ENCODE measurements at regions not wholly inside any gene's neighbourhood (a gene's known extent, or its start where the extent isn't known, plus 50 kb on each side); places are given as distances from the start of the nearest gene placed in this dataset.
"Not testable (repeated sequence)": the region's sequence is repeated elsewhere in the genome, so short reads cannot be mapped to it uniquely, and the experiment has no call there.

GRCh38 chr20:6347916-6348315 lies 225.1 kb upstream of the FERMT1 start:
- H3K4me3 ChIP-seq (ENCODE audit: low read depth, low read length): no peak overlapping the region
- no peak for TF ChIP-seq CTCF (IDR thresholded peaks at IDR 0.05; ENCODE audit: low read depth, low read length)
- no peak for DNase-seq (ENCODE audit: low read depth, low spot score)
- in situ Hi-C loops (cut with HindIII; ENCODE audit: low sequenced_read_pairs): no loop called here

GRCh38 chr20:6341491-6341890 lies 218.7 kb upstream of the FERMT1 start:
- in situ Hi-C loops (cut with HindIII; ENCODE audit: low sequenced_read_pairs): no loop called here

GRCh38 chr20:6339176-6339575 lies 216.3 kb upstream of the FERMT1 start:
- in situ Hi-C loops (cut with HindIII; ENCODE audit: low sequenced_read_pairs): no loop called here
- DNase-seq (ENCODE audit: low read depth, low spot score): no peak
- H3K4me3 ChIP-seq (ENCODE audit: low read depth, low read length): no peak overlapping the region
- TF ChIP-seq CTCF (IDR thresholded peaks at IDR 0.05; ENCODE audit: low read depth, low read length): no peak

More at GRCh38 chr20:6341491-6341890, 218.7 kb upstream of the FERMT1 start:
- H3K4me3 ChIP-seq (ENCODE audit: low read depth, low read length): no peak overlapping the region
- TF ChIP-seq CTCF (IDR thresholded peaks at IDR 0.05; ENCODE audit: low read depth, low read length): no peak
- DNase-seq (ENCODE audit: low read depth, low spot score): no peak

- no peak for TF ChIP-seq CTCF (IDR thresholded peaks at IDR 0.05; ENCODE audit: low read depth, low read length)
- in situ Hi-C loops (cut with HindIII; ENCODE audit: low sequenced_read_pairs): no loop called here
Observed at GRCh38 chr20:6333110-6333509, 210.3 kb upstream of the FERMT1 start.

GRCh38 chr20:6321235-6321634 lies 198.4 kb upstream of the FERMT1 start:
- H3K4me3 ChIP-seq (ENCODE audit: low read depth, low read length); DNase-seq (ENCODE audit: low read depth, low spot score); in situ Hi-C loops (cut with HindIII; ENCODE audit: low sequenced_read_pairs): not testable (repeated sequence)

More at GRCh38 chr20:6333110-6333509, 210.3 kb upstream of the FERMT1 start:
- H3K4me3 ChIP-seq (ENCODE audit: low read depth, low read length): no peak overlapping the region
- no peak for DNase-seq (ENCODE audit: low read depth, low spot score)

GRCh38 chr20:6311841-6312655 lies 189.2 kb upstream of the FERMT1 start:
- in situ Hi-C loops (cut with HindIII; ENCODE audit: low sequenced_read_pairs): no loop called here
- no peak for TF ChIP-seq CTCF (IDR thresholded peaks at IDR 0.05; ENCODE audit: low read depth, low read length)

GRCh38 chr20:6311097-6311496 lies 188.3 kb upstream of the FERMT1 start:
- DNase-seq (ENCODE audit: low read depth, low spot score): no peak
- no peak overlapping the region for H3K4me3 ChIP-seq (ENCODE audit: low read depth, low read length)
- TF ChIP-seq CTCF (IDR thresholded peaks at IDR 0.05; ENCODE audit: low read depth, low read length): no peak
- in situ Hi-C loops (cut with HindIII; ENCODE audit: low sequenced_read_pairs): no loop called here

More at GRCh38 chr20:6311841-6312655, 189.2 kb upstream of the FERMT1 start:
- DNase-seq (ENCODE audit: low read depth, low spot score): peak; percentile 4
- no peak overlapping the region for H3K4me3 ChIP-seq (ENCODE audit: low read depth, low read length)

Data from astrocyte of the spinal cord (primary cell).